Testis (tissue), 2 donors: ENCODE measurements at regions not wholly inside any gene's neighbourhood (a gene's known extent, or its start where the extent isn't known, plus 50 kb on each side); places are given as distances from the start of the nearest gene placed in this dataset.

ENCODE experiments used
- CTCF ChIP-seq, 3 experiments: fragments of 450-650 bp in 2 of 3; fragments of 200-600 bp in 1 of 3; sonication (generic) in 1 of 3; IDR thresholded peaks; one replicate each; pipeline ENCODE4 v1.5.1; 2016 to 2019; ENCODE audit warnings: antibody characterized with exemption in 3 of 3, mild to moderate bottlenecking in 2 of 3, moderate library complexity in 1 of 3
- POLR2A ChIP-seq: fragments of 450-650 bp; IDR thresholded peaks from one replicate; pipeline ENCODE4 v1.6.1; 2017; ENCODE audit warnings: antibody characterized with exemption, mild to moderate bottlenecking, moderate library complexity

GRCh38 chr9:117882171-117882570, 178.0 kb downstream of the TLR4 start:
- TF ChIP-seq POLR2A (no peak), CTCF (IDR thresholded peaks at IDR 0.05) (no peak)
